ENCODE measurements at regions not wholly inside any gene's neighbourhood (a gene's known extent, or its start where the extent isn't known, plus 50 kb on each side); places are given as distances from the start of the nearest gene placed in this dataset.

GRCh38 chr2:217654168-217654567 is 348.6 kb downstream of the TNS1 start:
- intact Hi-C loops (cut with micrococcal nuclease; ENCODE audit: unreplicated experiment) = no loop called here
- no peak overlapping the region for H3K4me3 ChIP-seq (replicated peaks in 1 of 3; ENCODE audit: insufficient read depth in 1 of 3, low read depth in 2 of 3, low read length in 3 of 3)
- DNase-seq (ENCODE audit: low spot score) (no peak), FAIRE-seq (no peak), ATAC-seq (no peak)
- BruUV-seq (replicated peaks) = no TSS peak
- no peak for TF ChIP-seq NR3C1 (CRISPR knock-in tag; IDR thresholded peaks at IDR 0.05)
- TF ChIP-seq CSRNP1 (CRISPR knock-in tag; IDR thresholded peaks at IDR 0.05) = no peak
- ChIA-PET POLR2A (no interaction called here), CTCF (ENCODE audit: low intra/inter-chr PET ratio, low total read pairs) (no interaction called here)
- H4K20me1 ChIP-seq (ENCODE audit: insufficient read depth, low read length) = no peaks in the 10 kb centered on the region
- no peak overlapping the region for H3K4me2 ChIP-seq (ENCODE audit: low read depth, low read length)
- no peak overlapping the region for H2AFZ ChIP-seq (ENCODE audit: low read length)
- no peak overlapping the region for H3K9ac ChIP-seq (ENCODE audit: insufficient read depth, low read depth, low read length)
- H3K27me3 ChIP-seq (ENCODE audit: control insufficient read depth in 1 of 2, insufficient read depth in 2 of 2, low read length in 2 of 2) = peaks cover 1 to 28% of the 10 kb centered on the region in 2 experiments; a peak in 2 of 5 replicates
- WGBS (ENCODE audit: low lambda C conversion rate) = 18% methylated on average over 4 of the region's 4 CpGs
- no peaks in the 10 kb centered on the region for H3K9me3 ChIP-seq (ENCODE audit: low read length)
- H3K36me3 ChIP-seq (replicated peaks in 1 of 2; ENCODE audit: control insufficient read depth in 1 of 2, insufficient read depth in 2 of 2, low read length in 2 of 2) = no peaks in the 10 kb centered on the region
- in situ Hi-C loops (cut with HindIII; ENCODE audit: extremely low pct_ligation_motif_present, low pct_unique_long_range_greater_than_20kb) = no loop called here
- H3K4me1 ChIP-seq (ENCODE audit: insufficient read depth, low read length) = no peaks in the 10 kb centered on the region
- no peaks in the 10 kb centered on the region for H3K79me2 ChIP-seq (ENCODE audit: insufficient read depth, low read length)
- H3K27ac ChIP-seq (ENCODE audit: extremely low read length, insufficient read depth, low read length) = no peak overlapping the region

- no peak for FAIRE-seq
- H4K20me1 ChIP-seq (ENCODE audit: insufficient read depth, low read length) = no peaks in the 10 kb centered on the region
- H3K4me1 ChIP-seq (ENCODE audit: insufficient read depth, low read length) = peaks cover 4% of the 10 kb centered on the region
- no peak overlapping the region for H2AFZ ChIP-seq (ENCODE audit: low read length)
- in situ Hi-C loops (cut with HindIII; ENCODE audit: extremely low pct_ligation_motif_present, low pct_unique_long_range_greater_than_20kb) = no loop called here
- no peaks in the 10 kb centered on the region for H3K36me3 ChIP-seq (replicated peaks in 1 of 2; ENCODE audit: control insufficient read depth in 1 of 2, insufficient read depth in 2 of 2, low read length in 2 of 2)
- peaks cover 1 to 28% of the 10 kb centered on the region in 2 experiments; a peak in 2 of 5 replicates for H3K27me3 ChIP-seq (ENCODE audit: control insufficient read depth in 1 of 2, insufficient read depth in 2 of 2, low read length in 2 of 2)
- H3K27ac ChIP-seq (ENCODE audit: extremely low read length, insufficient read depth, low read length) = no peak overlapping the region
- ATAC-seq = peak; percentile 27; the same call in 2 of the 3 replicates
- ChIA-PET POLR2A (no interaction called here), CTCF (ENCODE audit: low intra/inter-chr PET ratio, low total read pairs) (no interaction called here)
- H3K79me2 ChIP-seq (ENCODE audit: insufficient read depth, low read length) = no peaks in the 10 kb centered on the region
- no peak overlapping the region for H3K4me2 ChIP-seq (ENCODE audit: low read depth, low read length)
- no peak overlapping the region for H3K9ac ChIP-seq (ENCODE audit: insufficient read depth, low read depth, low read length)
- BruUV-seq (replicated peaks) = no TSS peak
- no peaks in the 10 kb centered on the region for H3K9me3 ChIP-seq (ENCODE audit: low read length)
- WGBS (ENCODE audit: low lambda C conversion rate) = 1% methylated on average over 7 of the region's 7 CpGs
- H3K4me3 ChIP-seq (replicated peaks in 1 of 3; ENCODE audit: insufficient read depth in 1 of 3, low read depth in 2 of 3, low read length in 3 of 3) = no peak overlapping the region
- DNase-seq (ENCODE audit: low spot score) = no peak
- intact Hi-C loops (cut with micrococcal nuclease; ENCODE audit: unreplicated experiment) = no loop called here
- TF ChIP-seq ZNF383 (CRISPR knock-in tag; IDR thresholded peaks at IDR 0.05; ENCODE audit: borderline replicate concordance) (no peak), TFAP4 (IDR thresholded peaks at IDR 0.05; ENCODE audit: borderline replicate concordance, low read depth) (no peak), NFE2L2 (IDR thresholded peaks at IDR 0.05; ENCODE audit: low read length) (no peak), LCORL (IDR thresholded peaks at IDR 0.05) (no peak), LCORL (CRISPR knock-in tag; IDR thresholded peaks at IDR 0.05) (no peak), ZNF232 (CRISPR knock-in tag; IDR thresholded peaks at IDR 0.05; ENCODE audit: borderline replicate concordance) (no peak), RFXANK (CRISPR knock-in tag; IDR thresholded peaks at IDR 0.05) (no peak), NFIB (CRISPR knock-in tag; IDR thresholded peaks at IDR 0.05; ENCODE audit: borderline replicate concordance) (no peak), GABPA (IDR thresholded peaks at IDR 0.05; ENCODE audit: low read depth, low read length) (no peak), GABPA (CRISPR knock-in tag; IDR thresholded peaks at IDR 0.05; ENCODE audit: low read depth) (no peak), ATF2 (CRISPR knock-in tag; IDR thresholded peaks at IDR 0.05) (no peak), DNMT1 (CRISPR knock-in tag; IDR thresholded peaks at IDR 0.05) (no peak)
Measured at GRCh38 chr2:217652761-217653639, 349.8 kb downstream of the TNS1 start.
